Mesenchymal stem cell (in vitro differentiated cells and primary cell): ENCODE measurements at regions not wholly inside any gene's neighbourhood (a gene's known extent, or its start where the extent isn't known, plus 50 kb on each side); places are given as distances from the start of the nearest gene placed in this dataset.

Source experiments
- DNase-seq: peaks from one replicate; pipeline ENCODE4 v3.0.0-alpha.2; 2013
- H2AFZ ChIP-seq: one replicate; pipeline ENCODE4 v1.6.1; 2013; ENCODE audit warnings: low read depth, mild to moderate bottlenecking, control low read depth, inconsistent platforms, low read length, moderate library complexity
- H2AK5ac ChIP-seq: 2 replicates; pipeline ENCODE4 v1.6.1; 2013; ENCODE audit warnings: low read length, moderate library complexity, mild to moderate bottlenecking, inconsistent platforms; ENCODE audit not compliant: severe bottlenecking
- H2BK120ac ChIP-seq: one replicate; pipeline ENCODE4 v1.6.1; 2013; ENCODE audit warnings: low read depth, mild to moderate bottlenecking, inconsistent platforms, low read length, moderate library complexity
- H2BK12ac ChIP-seq, 2 experiments: one replicate each; pipeline ENCODE4 v1.6.1; 2013; ENCODE audit warnings: inconsistent platforms in 2 of 2, low read length in 2 of 2, mild to moderate bottlenecking in 2 of 2, moderate library complexity in 2 of 2, control low read depth in 1 of 2
- H2BK15ac ChIP-seq: one replicate; pipeline ENCODE4 v1.6.1; 2013; ENCODE audit warnings: mild to moderate bottlenecking, low read depth, inconsistent platforms; ENCODE audit not compliant: poor library complexity, severe bottlenecking
- H2BK5ac ChIP-seq: 2 replicates; pipeline ENCODE4 v1.6.1; 2013; ENCODE audit warnings: low read depth, mild to moderate bottlenecking, low read length, control low read depth, inconsistent platforms; ENCODE audit not compliant: poor library complexity, severe bottlenecking
- H3K14ac ChIP-seq, 2 experiments: one replicate each; pipeline ENCODE4 v1.6.1; 2013; ENCODE audit warnings: inconsistent platforms in 2 of 2, low read length in 2 of 2, control low read depth in 1 of 2, mild to moderate bottlenecking in 1 of 2, moderate library complexity in 1 of 2
- H3K18ac ChIP-seq, 2 experiments: one replicate each; pipeline ENCODE4 v1.6.1; 2013; ENCODE audit warnings: inconsistent platforms in 2 of 2, low read length in 2 of 2, control low read depth in 1 of 2, low read depth in 1 of 2, mild to moderate bottlenecking in 1 of 2
- H3K23ac ChIP-seq, 2 experiments: one replicate each; pipeline ENCODE4 v1.6.1; 2013; ENCODE audit warnings: inconsistent platforms in 2 of 2, low read length in 2 of 2, mild to moderate bottlenecking in 2 of 2, moderate library complexity in 2 of 2, control low read depth in 1 of 2
- H3K27ac ChIP-seq: 2 replicates; pipeline ENCODE4 v1.5.1; 2013; ENCODE audit warnings: mild to moderate bottlenecking, moderate library complexity, low read length, control low read depth, inconsistent platforms; ENCODE audit not compliant: poor library complexity, severe bottlenecking
- H3K27me3 ChIP-seq, 2 experiments: 2 replicates each; pipeline versions ENCODE4 v1.6.1 to v1.7.0; 2013; ENCODE audit warnings: low read length in 2 of 2, mild to moderate bottlenecking in 2 of 2, moderate library complexity in 2 of 2, control low read depth in 1 of 2, inconsistent platforms in 1 of 2; ENCODE audit not compliant: control insufficient read depth in 1 of 2, insufficient read depth in 1 of 2
- H3K36me3 ChIP-seq, 2 experiments: 2 replicates each; pipeline versions ENCODE4 v1.6.1 to v1.7.0; 2013; ENCODE audit warnings: low read length in 2 of 2, control low read depth in 1 of 2, inconsistent platforms in 1 of 2, low read depth in 1 of 2, mild to moderate bottlenecking in 1 of 2; ENCODE audit not compliant: insufficient read depth in 2 of 2, control insufficient read depth in 1 of 2
- H3K4ac ChIP-seq, 2 experiments: one replicate each; pipeline ENCODE4 v1.6.1; 2013; ENCODE audit warnings: inconsistent platforms in 2 of 2, low read length in 2 of 2, mild to moderate bottlenecking in 2 of 2, moderate library complexity in 2 of 2, control low read depth in 1 of 2, low read depth in 1 of 2
- H3K4me1 ChIP-seq: 2 replicates; pipeline ENCODE4 v1.6.1; 2013; ENCODE audit warnings: low read depth, low read length, control low read depth; ENCODE audit not compliant: control insufficient read depth, insufficient read depth
- H3K4me2 ChIP-seq: 2 replicates; pipeline ENCODE4 v1.6.1; 2013; ENCODE audit warnings: low read length, mild to moderate bottlenecking, inconsistent platforms; ENCODE audit not compliant: poor library complexity, severe bottlenecking
- H3K4me3 ChIP-seq, 2 experiments: 2 replicates each; pipeline versions ENCODE4 v1.5.1 to v1.7.0; 2013; ENCODE audit warnings: low read length in 2 of 2, mild to moderate bottlenecking in 2 of 2, control low read depth in 1 of 2, low read depth in 1 of 2; ENCODE audit not compliant: insufficient read depth in 1 of 2
- H3K79me1 ChIP-seq: replicated peaks from 2 replicates; pipeline ENCODE4 v1.6.1; 2013; ENCODE audit warnings: mild to moderate bottlenecking, control low read depth, low read length, inconsistent platforms; ENCODE audit not compliant: poor library complexity, severe bottlenecking
- H3K9ac ChIP-seq: 2 replicates; pipeline ENCODE4 v1.7.0; 2013; ENCODE audit warnings: mild to moderate bottlenecking, low read length, moderate library complexity
- H3K9me3 ChIP-seq: 2 replicates; pipeline ENCODE4 v1.7.0; 2013; ENCODE audit warnings: mild to moderate bottlenecking, low read length; ENCODE audit not compliant: control insufficient read depth
- H4K8ac ChIP-seq: one replicate; pipeline ENCODE4 v1.6.1; 2013; ENCODE audit warnings: inconsistent platforms, mild to moderate bottlenecking, low read length, moderate library complexity
- H4K91ac ChIP-seq: one replicate; pipeline ENCODE4 v1.6.1; 2013; ENCODE audit warnings: mild to moderate bottlenecking, low read length, inconsistent platforms
- whole genome bisulfite sequencing: methylation state at CpG from one replicate; pipeline ENCODE4 v1.1.7; 2013; ENCODE audit warnings: mixed read lengths; 5-methylcytosine and 5-hydroxymethylcytosine counted together

GRCh38 chr13:50122455-50122854 is 107.2 kb downstream of the KCNRG start:
- WGBS = 96% methylated on average over 1 of the region's 1 CpG
- no peak for DNase-seq

GRCh38 chr13:50123002-50123401 is 107.8 kb downstream of the KCNRG start:
- Histone ChIP-seq H3K27me3 (peaks cover 0 to 16% of the 10 kb centered on the region in 2 experiments), H2BK120ac (no peak overlapping the region), H2AK5ac (no peak overlapping the region), H2AFZ (no peak overlapping the region), H3K79me1 (peaks cover 11% of the 10 kb centered on the region), H3K4me3 (peak overlapping the region in 1 of 2 experiments; percentile 85), H3K23ac (peak overlapping the region in 1 of 2 experiments; percentile 94), H2BK15ac (no peak overlapping the region), H2BK5ac (no peak overlapping the region), H4K91ac (no peak overlapping the region), H3K9me3 (no peaks in the 10 kb centered on the region), H3K14ac (peak overlapping the region in 1 of 2 experiments; percentile 88), H3K18ac (no peak overlapping the region), H2BK12ac (no peak overlapping the region), H3K4me2 (no peak overlapping the region), H3K27ac (no peak overlapping the region), H3K4ac (no peak overlapping the region), H3K9ac (peak overlapping the region; percentile 98), H4K8ac (no peak overlapping the region), H3K36me3 (peaks cover 2 to 17% of the 10 kb centered on the region in 2 experiments), H3K4me1 (peaks cover 19% of the 10 kb centered on the region)
- DNase-seq = no peak
- 93% methylated on average over 2 of the region's 3 CpGs for WGBS

More at GRCh38 chr13:50122455-50122854, 107.2 kb downstream of the KCNRG start:
- Histone ChIP-seq H3K4me2 (no peak overlapping the region), H2BK120ac (no peak overlapping the region), H2BK5ac (no peak overlapping the region), H3K4me1 (peaks cover 16% of the 10 kb centered on the region), H4K91ac (no peak overlapping the region), H3K9me3 (no peaks in the 10 kb centered on the region), H4K8ac (no peak overlapping the region), H3K4me3 (peak overlapping the region in 1 of 2 experiments; percentile 85), H2AK5ac (no peak overlapping the region), H3K14ac (no peak overlapping the region), H3K23ac (no peak overlapping the region), H3K18ac (no peak overlapping the region), H3K79me1 (peaks cover 11% of the 10 kb centered on the region), H3K27ac (no peak overlapping the region), H2BK12ac (no peak overlapping the region), H3K4ac (no peak overlapping the region), H3K9ac (peak overlapping the region; percentile 98), H3K36me3 (peaks cover 2 to 17% of the 10 kb centered on the region in 2 experiments), H3K27me3 (peaks cover 0 to 11% of the 10 kb centered on the region in 2 experiments), H2BK15ac (no peak overlapping the region), H2AFZ (no peak overlapping the region)

- DNase-seq = no peak
- peak overlapping the region in 1 of 2 experiments; percentile 45 for H2BK12ac ChIP-seq
- 7% methylated on average over 13 of the region's 13 CpGs for WGBS
Observed at GRCh38 chr13:50123515-50123861, 108.2 kb downstream of the KCNRG start.

GRCh38 chr13:50123862-50124535 is 108.8 kb downstream of the KCNRG start:
- Histone ChIP-seq H3K79me1 (peaks cover 11% of the 10 kb centered on the region), H3K4ac (peak overlapping the region; percentile 59 to 88), H2BK15ac (peak overlapping the region; percentile 87), H3K9ac (peak overlapping the region; percentile 98), H4K8ac (peak overlapping the region; percentile 82), H2BK120ac (peak overlapping the region; percentile 86), H3K27me3 (peaks cover 0 to 26% of the 10 kb centered on the region in 2 experiments), H3K23ac (peak overlapping the region in 1 of 2 experiments; percentile 42), H3K36me3 (peaks cover 2 to 17% of the 10 kb centered on the region in 2 experiments), H3K18ac (peak overlapping the region; percentile 31 to 90), H3K14ac (peak overlapping the region in 1 of 2 experiments; percentile 70), H4K91ac (peak overlapping the region; percentile 84), H2AFZ (no peak overlapping the region), H3K27ac (peak overlapping the region; percentile 87), H2BK5ac (peak overlapping the region; percentile 84), H2BK12ac (peak overlapping the region; percentile 39 to 45), H3K4me3 (peak overlapping the region; percentile 85 to 98), H3K9me3 (no peaks in the 10 kb centered on the region), H3K4me2 (peak overlapping the region; percentile 83), H3K4me1 (peaks cover 22% of the 10 kb centered on the region), H2AK5ac (no peak overlapping the region)
- DNase-seq = peak; percentile 96
- 0% methylated on average over 25 of the region's 69 CpGs for WGBS

More at GRCh38 chr13:50123515-50123861, 108.2 kb downstream of the KCNRG start:
- H3K9me3 ChIP-seq = no peaks in the 10 kb centered on the region
- peak overlapping the region; percentile 82 for H3K27ac ChIP-seq
- no peak overlapping the region for H4K8ac ChIP-seq
- no peak overlapping the region for H2AFZ ChIP-seq
- peak overlapping the region; percentile 83 for H3K4me2 ChIP-seq
- H2BK15ac ChIP-seq = no peak overlapping the region
- H2BK5ac ChIP-seq = no peak overlapping the region
- H3K79me1 ChIP-seq = peaks cover 11% of the 10 kb centered on the region
- peaks cover 0 to 21% of the 10 kb centered on the region in 2 experiments for H3K27me3 ChIP-seq
- H3K14ac ChIP-seq = peak overlapping the region in 1 of 2 experiments; percentile 70
- H2AK5ac ChIP-seq = no peak overlapping the region
- H3K4me1 ChIP-seq = peaks cover 22% of the 10 kb centered on the region
- H4K91ac ChIP-seq = no peak overlapping the region
- peak overlapping the region; percentile 98 for H3K9ac ChIP-seq
- peak overlapping the region; percentile 59 to 88 for H3K4ac ChIP-seq
- peaks cover 2 to 17% of the 10 kb centered on the region in 2 experiments for H3K36me3 ChIP-seq
- peak overlapping the region; percentile 31 to 90 for H3K18ac ChIP-seq
- no peak overlapping the region for H2BK120ac ChIP-seq
- H3K4me3 ChIP-seq = peak overlapping the region; percentile 85 to 98
- H3K23ac ChIP-seq = peak overlapping the region in 1 of 2 experiments; percentile 42
